HepG2 (cell line): ENCODE measurements at regions not wholly inside any gene's neighbourhood (a gene's known extent, or its start where the extent isn't known, plus 50 kb on each side); places are given as distances from the start of the nearest gene placed in this dataset.

ENCODE experiments used
- ELF4 ChIP-seq: sonication (generic); formaldehyde crosslinking; IDR thresholded peaks from 2 replicates; pipeline ENCODE4 v1.5.0; 2020; ENCODE audit warnings: missing genetic modification reagents, mild to moderate bottlenecking, moderate library complexity, borderline replicate concordance
- EZH2 ChIP-seq: conservative IDR thresholded peaks from 2 replicates; pipeline ENCODE4 v1.6.1; 2012; ENCODE audit warnings: mild to moderate bottlenecking, low read depth, low read length, moderate library complexity
- MTA1 ChIP-seq: sonication (generic); formaldehyde crosslinking; IDR thresholded peaks from 2 replicates; pipeline ENCODE4 v1.4.0; 2020; ENCODE audit warnings: missing genetic modification reagents, mild to moderate bottlenecking, borderline replicate concordance
- NFE2 ChIP-seq: sonication (generic); formaldehyde crosslinking; IDR thresholded peaks from 2 replicates; pipeline ENCODE4 v1.4.0; 2020; ENCODE audit warnings: missing genetic modification reagents
- SP1 ChIP-seq, 2 experiments: fragments of 450-650 bp in 1 of 2; sonication (generic) in 1 of 2; formaldehyde crosslinking in 1 of 2; IDR thresholded peaks; 2 replicates each; pipeline versions ENCODE4 v1.4.0 to v1.6.1; 2016 to 2020; ENCODE audit warnings: missing genetic modification reagents in 1 of 2
- ZBTB21 ChIP-seq: sonication (generic); formaldehyde crosslinking; IDR thresholded peaks from 2 replicates; pipeline ENCODE4 v1.4.0; 2020; ENCODE audit warnings: missing genetic modification reagents
- ZFP37 ChIP-seq: sonication (generic); formaldehyde crosslinking; IDR thresholded peaks from 2 replicates; pipeline ENCODE4 v1.4.0; 2020; ENCODE audit warnings: missing genetic modification reagents, borderline replicate concordance
- ZNF136 ChIP-seq: sonication (generic); formaldehyde crosslinking; IDR thresholded peaks from 2 replicates; pipeline ENCODE4 v1.8.1; 2022; ENCODE audit warnings: low read depth, mild to moderate bottlenecking, moderate library complexity, missing genetic modification reagents
- ZNF263 ChIP-seq: sonication (generic); formaldehyde crosslinking; IDR thresholded peaks from 2 replicates; pipeline ENCODE4 v1.4.0; 2020; ENCODE audit warnings: missing genetic modification reagents
- ZNF558 ChIP-seq: sonication (generic); formaldehyde crosslinking; IDR thresholded peaks from 2 replicates; pipeline ENCODE4 v1.9.0; 2022; ENCODE audit warnings: mild to moderate bottlenecking, missing genetic modification reagents, borderline replicate concordance
- ZNF781 ChIP-seq: sonication (generic); formaldehyde crosslinking; IDR thresholded peaks from 2 replicates; pipeline ENCODE4 v1.5.1; 2020; ENCODE audit warnings: borderline replicate concordance, mild to moderate bottlenecking, missing genetic modification reagents; ENCODE audit errors: not compliant biosample characterization
- ZNF784 ChIP-seq: sonication (generic); formaldehyde crosslinking; IDR thresholded peaks from 2 replicates; pipeline ENCODE4 v1.5.1; 2020; ENCODE audit warnings: missing genetic modification reagents, mild to moderate bottlenecking, borderline replicate concordance
- ZSCAN20 ChIP-seq: sonication (generic); formaldehyde crosslinking; IDR thresholded peaks from 2 replicates; pipeline ENCODE4 v1.4.0; 2020; ENCODE audit warnings: missing genetic modification reagents, mild to moderate bottlenecking, borderline replicate concordance

- TF ChIP-seq ZNF781 (CRISPR knock-in tag) (no peak), ZNF558 (CRISPR knock-in tag) (no peak), ZNF263 (CRISPR knock-in tag) (no peak), ZFP37 (no peak), SP1 (IDR thresholded peaks at IDR 0.05) (no peak), SP1 (CRISPR knock-in tag; IDR thresholded peaks at IDR 0.05) (no peak), MTA1 (CRISPR knock-in tag) (no peak), EZH2 (no peak), ZNF784 (CRISPR knock-in tag) (no peak), ELF4 (no peak), ZSCAN20 (CRISPR knock-in tag) (no peak), ZBTB21 (CRISPR knock-in tag) (no peak), NFE2 (no peak), ZNF136 (CRISPR knock-in tag) (no peak)
Observed at GRCh38 chr4:117428536-117428935, 343.2 kb upstream of the TRAM1L1 start.
